Stimulated activated CD8-positive, alpha-beta memory T cell treated with anti-CD3 and anti-CD28 coated beads, Interleukin-2, amount 100 ng/mL, for 48 hours (primary cell): ENCODE measurements at regions not wholly inside any gene's neighbourhood (a gene's known extent, or its start where the extent isn't known, plus 50 kb on each side); places are given as distances from the start of the nearest gene placed in this dataset.

ENCODE experiments used
- DNase-seq, 2 donors: peaks; one replicate each; pipeline ENCODE4 v3.0.0-alpha.2; 2020; ENCODE audit warnings: low read depth in 2 of 2

DNA sequence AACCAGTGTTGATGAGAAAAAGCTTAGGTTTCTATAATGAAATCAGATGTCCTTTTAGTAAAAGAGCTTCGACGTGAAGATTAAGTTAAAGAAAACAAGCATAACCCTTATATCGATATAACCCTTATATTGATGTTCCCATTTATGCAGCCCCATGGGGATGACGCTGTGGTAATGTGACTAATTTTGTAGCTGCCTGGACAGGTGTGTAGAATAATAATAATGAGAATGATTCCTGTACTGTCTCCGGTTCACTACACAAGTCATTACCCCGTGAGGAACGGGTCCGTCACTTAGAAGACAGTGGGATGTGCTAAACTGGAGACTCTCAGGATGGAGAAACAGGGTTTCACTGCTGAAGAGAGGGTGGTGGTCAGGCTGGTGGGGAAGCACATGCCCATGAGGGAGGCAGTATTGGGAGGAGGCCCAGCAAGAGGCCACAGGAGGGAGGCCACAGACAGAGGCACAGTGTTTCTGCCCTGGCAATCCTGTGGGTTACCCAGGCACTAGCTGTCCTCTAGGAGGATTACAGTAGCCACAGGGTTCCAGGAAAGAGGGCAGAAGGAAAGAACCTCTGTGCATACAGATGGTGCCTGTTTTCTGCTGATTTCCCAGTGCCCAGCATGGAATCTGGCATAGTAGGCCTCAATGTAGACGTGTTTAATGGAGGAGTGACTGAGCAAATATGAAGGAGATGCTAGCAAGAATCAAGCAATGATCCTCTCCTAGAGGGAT is 191.1 kb upstream of the TSC22D2 start:
- no peak for DNase-seq

DNA sequence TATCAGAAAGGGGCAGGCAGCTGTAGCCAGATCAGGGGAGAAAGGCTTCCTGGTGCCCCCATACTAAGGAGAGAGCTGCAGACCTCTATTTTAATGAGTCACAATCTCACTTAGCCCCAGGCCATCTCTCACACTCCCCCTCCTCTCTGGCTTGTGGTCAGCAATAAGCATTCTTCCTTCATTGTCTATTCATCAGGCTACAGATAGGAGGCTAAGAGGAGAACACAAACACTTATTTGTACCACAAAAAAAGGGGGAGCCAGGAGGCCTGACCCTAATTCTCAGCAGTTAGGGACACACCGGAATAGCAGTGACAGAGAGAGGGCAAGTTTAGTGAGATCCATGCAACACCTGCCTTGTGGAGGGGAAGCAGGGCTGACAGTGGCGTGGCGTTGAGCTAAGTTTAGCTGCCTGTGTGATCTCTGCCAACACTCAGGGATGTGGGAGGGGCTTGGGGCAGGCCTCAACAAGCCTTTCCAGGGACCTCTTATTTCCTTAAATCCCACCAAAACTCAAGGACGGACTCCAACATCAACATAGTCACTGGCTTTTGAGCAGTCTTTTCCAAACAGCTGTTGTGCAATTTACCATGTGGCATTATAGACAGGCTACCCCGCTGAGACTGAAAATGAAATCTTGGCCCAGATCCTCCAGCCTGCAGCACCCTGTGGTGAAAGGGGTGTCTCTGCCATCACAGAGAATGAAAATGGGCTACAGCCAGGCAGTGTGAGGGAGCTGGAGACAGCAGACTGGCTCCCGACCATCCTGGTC is 191.9 kb upstream of the TSC22D2 start:
- no peak for DNase-seq

DNA sequence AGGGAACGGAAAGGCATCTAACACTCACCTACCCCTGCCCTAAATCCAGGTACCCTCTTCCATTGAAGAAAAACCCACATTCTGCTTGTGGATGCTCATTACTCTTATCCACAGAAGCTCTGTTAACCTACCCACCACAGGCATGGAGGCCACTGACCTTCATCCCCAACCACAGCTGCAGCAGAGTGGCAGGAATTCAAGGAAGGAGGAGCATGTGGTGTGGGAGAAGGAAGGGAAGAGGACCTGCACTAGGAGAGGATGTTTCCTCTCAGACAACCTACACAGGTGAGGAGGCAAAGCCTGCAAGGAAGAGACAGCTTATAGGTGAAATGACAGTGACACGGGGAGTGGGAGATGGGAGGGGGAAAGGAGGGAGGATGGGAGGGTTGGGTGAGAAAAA is 192.5 kb upstream of the TSC22D2 start:
- DNase-seq = no peak

DNA sequence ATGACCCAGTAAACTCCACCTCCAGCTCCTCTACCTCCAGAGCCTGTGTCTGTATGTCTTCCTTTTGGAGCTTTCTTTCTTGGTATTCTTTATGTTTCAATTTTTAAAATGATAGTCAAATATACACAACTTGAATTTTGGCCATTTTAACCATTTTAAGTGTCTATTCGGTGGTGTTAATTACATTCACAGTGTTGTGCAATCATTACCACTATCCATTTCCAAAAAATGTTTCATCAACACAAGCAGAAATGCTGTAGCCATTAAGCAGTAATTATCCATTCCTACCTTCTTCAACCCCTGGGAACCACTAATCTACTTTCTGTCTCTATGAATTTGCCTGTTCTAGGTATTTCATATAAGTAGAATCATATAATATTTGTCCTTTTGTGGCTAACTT is 194.5 kb upstream of the TSC22D2 start:
- no peak for DNase-seq

DNA sequence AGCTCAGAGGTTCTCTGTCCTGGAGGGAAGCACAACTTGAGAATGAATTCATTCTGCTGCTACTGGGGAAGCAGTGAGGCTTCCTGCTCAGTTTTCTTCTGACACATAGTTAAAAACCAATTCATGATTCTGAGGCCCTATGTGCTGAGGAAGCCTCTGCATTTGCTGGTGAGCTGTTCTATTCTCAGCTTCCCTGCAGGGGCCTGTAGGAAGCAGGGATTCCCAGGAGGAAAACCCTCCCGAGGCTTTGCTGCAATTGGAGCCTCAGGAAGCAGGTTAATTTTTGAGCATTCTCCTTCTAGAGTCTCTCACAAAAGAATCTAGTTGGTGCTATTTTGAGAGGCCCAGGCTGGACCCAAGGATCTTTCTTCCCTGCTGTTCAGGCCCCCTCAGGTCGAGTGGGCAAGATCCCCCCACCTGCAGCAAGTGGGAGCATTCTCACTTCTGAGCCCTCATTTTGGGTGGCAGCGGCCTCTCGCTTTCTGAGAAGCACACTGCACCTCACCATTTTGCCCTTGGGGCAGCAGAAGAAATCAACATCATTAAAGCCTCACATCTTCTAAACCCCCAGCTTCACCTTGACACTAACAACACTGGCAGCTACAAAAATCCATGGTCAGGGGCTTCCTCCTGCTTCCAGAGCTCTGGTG is 197.5 kb upstream of the TSC22D2 start:
- no peak for DNase-seq

DNA sequence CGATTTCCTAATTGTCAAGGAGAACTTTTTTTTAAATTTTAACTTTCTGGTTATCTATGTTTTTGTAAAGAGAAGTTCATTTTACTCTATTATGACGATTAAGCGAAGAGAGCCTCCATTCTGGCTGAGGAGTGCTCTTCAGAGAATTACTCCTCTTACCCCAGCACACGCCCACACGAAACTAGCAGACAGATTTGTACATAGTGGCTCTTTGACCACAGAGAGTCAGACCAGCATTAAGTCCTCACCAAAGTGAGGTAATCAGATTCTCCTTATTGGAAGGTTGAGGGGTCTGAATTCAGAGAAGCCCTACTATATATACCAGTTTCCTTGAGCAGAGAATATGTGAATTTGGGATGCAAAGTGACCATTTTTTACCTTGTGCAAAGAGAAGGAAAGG is 204.8 kb upstream of the TSC22D2 start:
- no peak for DNase-seq

DNA sequence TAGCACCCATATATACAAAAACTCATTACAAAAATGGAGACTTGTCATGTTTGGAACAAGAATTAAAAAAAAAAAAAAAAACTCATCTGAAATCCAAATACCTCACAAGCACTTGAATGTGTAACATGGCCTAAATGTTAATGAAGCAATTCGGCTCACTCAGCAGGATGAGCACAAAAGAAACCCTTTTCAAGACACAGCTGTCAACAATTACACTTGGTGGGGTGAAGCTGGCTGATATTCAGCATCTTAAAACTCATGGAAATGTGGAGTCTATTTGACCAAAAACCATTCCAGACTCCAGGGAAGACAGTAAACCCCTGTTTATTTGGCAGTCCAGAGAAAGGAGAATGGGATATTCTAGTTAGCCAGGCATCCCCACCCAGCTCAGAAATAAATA is 205.4 kb upstream of the TSC22D2 start:
- DNase-seq = no peak

DNA sequence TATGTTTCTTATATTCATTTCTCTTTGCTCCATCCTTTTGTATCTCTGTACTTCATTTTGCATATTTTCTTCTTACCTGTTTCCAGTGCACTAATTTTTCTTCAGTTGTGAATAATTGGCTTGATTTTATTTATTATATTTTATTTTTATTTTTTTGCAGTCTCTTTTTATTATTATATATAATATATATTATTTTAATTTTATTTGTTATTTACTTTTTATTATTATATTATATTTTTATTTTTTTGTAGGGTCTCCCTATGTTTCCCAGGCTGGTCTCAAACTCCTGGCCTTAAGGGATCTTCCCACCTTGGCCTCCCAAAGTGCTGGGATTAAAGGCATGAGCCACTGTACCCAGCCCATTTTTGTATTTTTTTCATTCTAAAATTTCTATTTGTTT is 213.1 kb upstream of the TSC22D2 start:
- no peak for DNase-seq

DNA sequence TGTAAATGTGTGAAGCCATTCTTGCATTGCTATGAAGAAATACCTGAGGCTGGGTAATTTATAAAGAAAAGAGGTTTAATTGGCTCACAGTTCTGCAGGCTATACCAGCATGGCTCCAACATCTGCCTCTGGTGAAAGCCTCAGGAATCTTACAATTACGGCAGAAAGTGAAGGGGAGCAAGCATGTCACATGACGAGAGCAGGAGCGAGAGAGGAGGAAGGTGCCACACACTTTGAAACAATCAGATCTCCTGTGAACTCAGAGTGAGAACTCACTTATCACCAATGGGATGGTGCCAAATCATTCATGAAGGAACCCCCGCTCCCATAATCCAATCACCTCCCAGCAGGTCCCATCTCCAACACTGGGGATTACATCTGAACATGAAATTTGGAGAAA is 213.6 kb upstream of the TSC22D2 start:
- DNase-seq = no peak

DNA sequence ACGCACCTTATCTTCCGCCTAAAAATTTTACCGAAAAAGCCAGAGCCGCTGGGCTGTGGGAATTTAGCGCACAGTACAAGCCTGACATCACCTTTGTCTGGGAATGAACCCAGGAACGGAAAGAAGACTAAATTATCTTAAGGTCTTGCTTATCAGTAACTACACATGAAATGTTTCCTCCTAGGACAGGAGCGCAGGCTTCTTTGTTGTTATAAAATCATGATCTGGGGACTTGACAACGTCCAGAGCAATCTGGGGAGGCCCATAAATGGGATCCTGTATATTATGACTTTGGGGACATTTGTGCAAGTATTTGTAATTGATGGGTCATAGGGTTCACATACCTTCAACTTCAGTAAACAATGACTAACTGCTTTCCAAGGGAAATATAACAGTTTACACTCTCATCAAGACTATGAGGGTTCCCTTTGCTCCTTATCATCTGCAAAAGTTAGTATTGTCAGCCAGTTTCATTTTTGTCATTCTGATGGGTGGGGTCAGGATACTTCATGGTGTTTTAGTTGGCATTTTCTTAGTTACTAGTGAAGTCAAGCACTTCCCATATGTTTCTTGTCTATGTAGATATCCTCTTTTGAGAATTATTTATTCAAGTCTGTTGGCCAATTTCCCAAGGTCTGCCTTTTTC is 213.9 kb upstream of the PFN2 start:
- no peak for DNase-seq

DNA sequence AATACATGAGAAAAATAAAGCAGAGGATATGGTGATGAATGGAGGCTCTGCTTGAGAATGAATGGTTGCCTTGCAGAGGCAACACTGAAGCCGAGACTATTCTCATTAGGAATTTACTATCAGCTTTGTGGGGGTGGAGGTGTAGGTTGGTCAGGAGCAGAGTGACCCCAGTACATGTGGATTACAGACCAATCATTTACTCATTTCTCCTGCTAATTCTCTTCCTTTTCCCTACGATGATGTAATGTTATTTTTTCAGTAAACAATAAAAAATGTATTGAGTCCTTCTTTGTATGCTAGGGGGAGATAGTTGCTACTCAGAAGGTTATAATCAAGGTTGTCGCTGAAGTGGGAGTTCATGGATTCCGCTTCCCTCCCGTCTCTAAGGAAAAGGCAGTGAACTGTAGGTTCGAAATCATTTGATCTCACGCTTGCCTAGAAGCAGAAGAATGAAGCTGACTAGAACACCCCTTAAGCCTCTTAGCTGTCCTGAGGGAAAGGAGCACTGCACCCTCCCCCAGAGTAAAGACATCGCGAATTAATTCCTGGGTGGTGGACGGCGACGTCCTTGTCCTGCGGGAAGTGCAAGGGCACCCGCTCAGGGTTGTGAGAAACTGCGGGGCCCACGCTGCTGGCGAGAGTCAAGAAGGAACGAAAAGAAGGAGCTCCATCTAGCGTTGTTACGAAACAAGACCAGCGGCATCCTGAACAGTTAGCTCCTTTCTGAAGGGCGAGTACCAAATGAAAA is 213.2 kb upstream of the PFN2 start:
- peak; percentile 14 to 20 for DNase-seq

DNA sequence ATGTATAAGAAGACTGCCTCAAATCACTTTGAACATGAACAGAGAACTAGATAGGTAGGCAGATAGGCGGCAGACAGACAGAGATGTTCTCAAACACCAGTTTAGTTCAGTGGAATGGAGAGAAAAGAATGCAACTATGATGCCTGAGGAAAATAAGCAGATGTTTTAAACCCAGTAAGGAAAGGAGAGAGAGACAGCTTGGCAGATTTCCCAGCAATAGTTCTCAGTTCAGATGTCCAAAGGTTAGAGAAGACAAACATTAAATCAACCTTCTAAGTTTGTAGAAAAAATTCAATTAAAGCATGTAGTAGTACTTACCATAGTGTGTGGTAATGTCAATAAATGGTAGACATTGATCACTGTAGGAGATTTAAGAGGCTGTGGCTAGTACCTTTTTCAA is 209.6 kb upstream of the PFN2 start:
- DNase-seq = no peak

DNA sequence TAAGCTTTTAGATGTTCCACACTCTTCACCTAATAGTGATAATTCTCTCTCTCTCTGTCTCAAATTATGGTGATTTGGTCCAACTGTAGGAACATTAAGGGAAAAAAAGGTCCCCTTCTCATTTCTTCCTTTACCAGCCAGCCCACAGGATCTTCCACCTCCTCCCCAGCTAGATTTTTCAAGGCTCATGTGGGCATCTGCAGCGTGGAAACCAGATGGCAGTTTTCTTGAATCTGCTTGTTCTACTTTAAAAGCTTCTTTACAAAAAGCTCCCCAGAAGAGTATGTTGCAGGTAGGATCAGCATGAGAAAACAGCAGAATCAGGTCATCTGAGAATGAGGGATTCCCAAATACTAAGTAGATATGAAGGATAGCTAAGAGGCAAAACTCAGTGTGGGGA is 208.6 kb upstream of the PFN2 start:
- no peak for DNase-seq

DNA sequence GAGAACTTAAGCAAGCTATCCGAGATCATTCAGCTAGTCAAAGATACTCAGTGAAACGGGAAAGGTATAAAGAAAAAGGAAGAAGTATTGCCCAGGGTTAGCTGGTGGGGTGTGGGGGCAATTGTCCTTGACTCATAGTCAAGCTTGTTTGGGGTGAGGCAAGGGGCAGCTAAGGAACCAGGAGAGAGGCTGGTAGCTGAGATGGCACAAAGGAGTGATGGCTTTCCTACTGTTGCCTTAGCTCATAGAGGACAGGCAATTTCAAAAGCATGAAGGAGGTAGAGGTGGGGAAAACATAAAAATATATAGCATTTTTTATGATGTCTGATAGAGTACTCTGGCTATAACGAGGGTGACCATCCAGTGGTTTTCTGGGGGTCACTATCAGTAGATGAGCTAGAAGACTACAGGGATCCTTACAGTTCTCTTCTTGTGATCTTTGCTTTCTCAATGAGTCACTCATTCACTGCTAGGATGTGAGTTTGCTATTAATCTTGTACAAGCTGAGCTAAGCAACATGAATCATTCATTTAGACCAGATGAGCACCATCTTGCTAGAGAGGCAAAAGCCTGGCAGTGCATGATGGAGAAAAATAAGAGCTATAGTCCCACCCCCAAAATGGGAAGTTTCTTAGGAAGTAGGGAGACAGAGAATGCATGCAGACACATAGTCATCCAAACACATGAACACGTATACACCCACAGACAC is 207.1 kb upstream of the PFN2 start:
- no peak for DNase-seq

DNA sequence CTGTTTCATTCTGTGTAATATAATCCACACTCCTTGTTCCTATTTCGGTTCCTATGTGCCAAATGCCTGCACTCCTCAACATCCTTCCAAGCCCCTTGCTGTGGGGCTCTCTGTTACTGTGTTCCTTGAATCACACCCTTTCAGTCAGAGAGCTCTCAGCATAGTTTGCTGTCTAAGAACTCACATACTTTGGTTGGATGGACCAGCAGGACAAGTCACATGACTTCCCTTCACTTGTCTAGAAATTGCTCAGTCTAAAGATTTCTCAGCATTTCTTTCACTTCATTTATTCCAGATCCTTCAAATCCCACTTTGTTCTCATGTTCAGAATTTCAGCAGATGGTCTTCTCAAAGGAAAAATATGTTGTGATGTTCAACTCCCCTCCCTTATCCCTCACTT is 203.5 kb upstream of the PFN2 start:
- no peak for DNase-seq

DNA sequence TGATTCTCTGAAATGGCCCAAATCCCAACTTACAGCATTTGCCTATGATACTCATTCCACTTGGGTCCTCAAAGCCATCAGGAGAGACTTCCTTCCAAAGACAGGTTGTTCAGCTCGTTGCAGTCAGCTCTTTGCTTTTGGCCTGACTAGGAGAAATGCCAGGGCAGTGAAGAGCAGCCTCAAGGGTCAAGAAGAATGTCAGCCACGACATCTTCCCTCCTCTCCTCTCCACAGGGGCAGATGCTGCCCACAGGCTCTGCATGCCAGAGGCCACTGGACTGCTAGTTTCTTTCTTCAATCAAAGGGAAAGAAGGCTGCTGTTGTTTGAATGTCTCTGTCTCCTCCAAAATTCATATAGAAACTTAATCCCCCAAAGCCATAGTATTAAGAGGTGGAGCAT is 201.7 kb upstream of the PFN2 start:
- DNase-seq = no peak

DNA sequence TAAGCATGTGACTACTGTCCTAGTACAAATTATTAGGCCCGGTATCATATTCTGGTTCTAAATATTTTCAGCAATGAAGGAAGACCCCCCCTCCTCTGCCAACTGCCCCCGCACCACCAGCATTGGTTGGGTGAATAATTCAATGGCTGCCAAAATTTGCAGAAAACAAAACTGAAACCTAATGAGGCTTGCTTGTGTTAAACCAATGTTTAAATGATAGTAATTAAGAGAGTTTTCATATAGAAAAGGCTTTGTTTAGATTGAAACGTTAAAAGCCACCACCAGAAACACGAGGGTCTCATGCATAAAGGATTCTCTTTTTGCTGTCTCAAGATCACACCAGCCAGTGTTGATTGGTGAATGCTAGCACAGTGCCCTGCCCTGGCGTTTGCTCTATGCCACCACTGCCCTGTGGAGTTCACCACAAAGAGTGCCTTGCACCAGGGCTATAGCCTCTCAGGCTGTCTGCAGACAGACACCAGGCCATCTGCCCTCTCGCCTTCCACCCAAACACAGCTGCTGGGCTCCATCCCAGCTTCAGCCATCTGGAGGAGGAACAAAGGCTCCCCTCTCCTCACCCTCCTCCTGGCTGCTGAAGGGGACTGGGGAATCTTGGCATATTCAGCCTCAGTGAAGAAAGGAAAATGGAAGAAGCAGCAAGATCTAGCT is 200.3 kb upstream of the PFN2 start:
- no peak for DNase-seq

DNA sequence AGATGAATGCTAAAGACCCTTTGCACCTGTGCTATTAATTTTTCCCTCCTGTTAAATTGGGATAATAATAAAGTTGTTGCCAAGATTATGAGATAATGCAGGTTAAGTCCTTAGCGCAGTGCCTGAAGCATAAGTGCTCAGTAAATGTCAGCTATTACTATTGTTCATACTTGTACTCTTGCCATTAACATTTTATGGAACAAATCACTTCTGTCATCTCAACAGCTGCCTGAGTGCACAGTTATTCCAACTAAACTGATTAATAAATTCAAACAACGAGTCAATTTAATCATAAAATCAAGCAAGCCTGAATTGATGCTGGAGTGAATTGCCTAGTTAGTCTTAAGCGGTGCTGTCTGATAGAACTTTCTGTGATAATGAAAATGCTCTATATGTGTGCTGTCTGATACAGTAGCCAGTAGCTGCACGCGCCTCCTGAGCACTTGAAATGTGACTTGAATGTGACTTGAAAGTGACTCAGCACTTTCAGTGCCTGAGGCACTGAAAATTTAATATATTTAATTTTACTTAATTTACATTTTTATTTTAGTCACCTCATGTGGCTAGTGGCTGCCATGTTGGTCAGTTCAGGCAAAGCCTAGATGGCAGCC is 198.7 kb upstream of the PFN2 start:
- no peak for DNase-seq

DNA sequence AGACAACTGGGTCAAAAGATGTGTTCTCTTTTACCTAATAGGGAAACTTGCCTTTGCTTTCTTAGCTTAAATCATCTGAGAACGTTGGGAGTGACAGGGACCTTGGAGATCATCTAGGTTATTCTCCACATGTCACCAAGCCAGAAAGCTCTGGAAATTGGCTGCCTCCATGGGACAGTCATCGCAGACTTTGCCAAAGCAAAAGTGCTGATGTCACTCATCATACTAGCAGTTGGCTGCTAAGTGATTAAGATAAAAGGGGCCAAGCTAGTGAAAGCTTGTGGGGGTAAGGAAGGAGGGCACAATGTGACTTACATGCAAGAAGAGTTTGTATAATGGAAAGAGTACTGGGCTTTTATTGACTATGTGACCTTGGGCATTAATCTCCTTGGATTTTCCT is 198.0 kb upstream of the PFN2 start:
- DNase-seq = no peak

DNA sequence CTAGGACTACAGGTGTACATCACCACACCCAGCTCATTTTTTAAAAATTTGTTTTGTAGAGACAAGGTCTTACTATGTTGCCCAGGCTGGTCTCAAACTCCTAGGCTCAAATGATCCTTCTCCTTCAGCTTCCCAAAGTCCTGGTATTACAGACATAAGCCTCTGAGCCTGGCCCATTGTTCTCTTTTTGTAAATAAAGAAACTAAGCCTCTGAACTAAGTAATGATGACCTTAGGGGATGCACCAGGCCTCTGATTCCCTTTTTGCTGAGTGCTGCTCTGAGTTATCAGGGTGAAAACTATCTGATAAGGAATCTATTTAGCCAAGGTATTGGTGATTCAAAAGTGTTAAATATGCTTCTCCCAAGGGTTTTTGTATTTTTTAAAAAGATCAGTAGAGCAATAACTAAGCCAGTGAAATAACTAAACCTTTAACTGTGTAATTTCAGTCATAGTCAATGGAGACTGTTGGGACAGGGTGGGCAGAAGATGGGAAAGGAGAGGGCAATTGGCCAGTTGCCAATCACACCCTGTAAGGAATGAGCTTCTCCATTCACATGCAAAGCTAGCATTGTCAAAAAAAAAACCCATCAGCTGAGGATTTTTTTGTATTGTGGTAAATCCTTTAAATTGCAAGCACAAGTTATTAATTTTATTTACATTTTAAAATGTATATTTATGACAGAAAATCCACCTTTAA is 194.8 kb upstream of the PFN2 start:
- DNase-seq = no peak
